ENCODE measurements at regions not wholly inside any gene's neighbourhood (a gene's known extent, or its start where the extent isn't known, plus 50 kb on each side); places are given as distances from the start of the nearest gene placed in this dataset.

GRCh38 chr9:13487071-13487470 is 207.6 kb upstream of the MPDZ start:
- no peak for DNase-seq (ENCODE audit: low read depth)
- no peak for TF ChIP-seq CTCF (conservative IDR thresholded peaks at IDR 0.05; ENCODE audit: low read depth, low read length)
- H3K4me3 ChIP-seq (ENCODE audit: low read length), result no peak overlapping the region

- no peak for TF ChIP-seq CTCF (conservative IDR thresholded peaks at IDR 0.05; ENCODE audit: low read depth, low read length)
- no peak for DNase-seq (ENCODE audit: low read depth)
- no peak overlapping the region for H3K4me3 ChIP-seq (ENCODE audit: low read length)
Observed at GRCh38 chr9:13485068-13485596, 205.6 kb upstream of the MPDZ start.

GRCh38 chr9:13484186-13484585 is 204.7 kb upstream of the MPDZ start:
- TF ChIP-seq CTCF (conservative IDR thresholded peaks at IDR 0.05; ENCODE audit: low read depth, low read length), result no peak
- no peak for DNase-seq (ENCODE audit: low read depth)

GRCh38 chr9:13481274-13481673 is 201.8 kb upstream of the MPDZ start:
- TF ChIP-seq CTCF (conservative IDR thresholded peaks at IDR 0.05; ENCODE audit: low read depth, low read length), result no peak
- H3K4me3 ChIP-seq (ENCODE audit: low read length), result no peak overlapping the region
- DNase-seq (ENCODE audit: low read depth), result no peak

More at GRCh38 chr9:13484186-13484585, 204.7 kb upstream of the MPDZ start:
- H3K4me3 ChIP-seq (ENCODE audit: low read length), result no peak overlapping the region

- no peak for TF ChIP-seq CTCF (conservative IDR thresholded peaks at IDR 0.05; ENCODE audit: low read depth, low read length)
- no peak for DNase-seq (ENCODE audit: low read depth)
- no peak overlapping the region for H3K4me3 ChIP-seq (ENCODE audit: low read length)
Observed at GRCh38 chr9:13480693-13481092, 201.2 kb upstream of the MPDZ start.

GRCh38 chr9:13479096-13479495 is 199.6 kb upstream of the MPDZ start:
- H3K4me3 ChIP-seq (ENCODE audit: low read length), result no peak overlapping the region
- DNase-seq (ENCODE audit: low read depth), result no peak
- TF ChIP-seq CTCF (conservative IDR thresholded peaks at IDR 0.05; ENCODE audit: low read depth, low read length), result no peak

- no peak overlapping the region for H3K4me3 ChIP-seq (ENCODE audit: low read length)
- DNase-seq (ENCODE audit: low read depth), result no peak
- no peak for TF ChIP-seq CTCF (conservative IDR thresholded peaks at IDR 0.05; ENCODE audit: low read depth, low read length)
Observed at GRCh38 chr9:13478639-13479038, 199.1 kb upstream of the MPDZ start.
